Heart right ventricle (tissue), 16 donors: ENCODE measurements at regions not wholly inside any gene's neighbourhood (a gene's known extent, or its start where the extent isn't known, plus 50 kb on each side); places are given as distances from the start of the nearest gene placed in this dataset.
A peak's percentile ranks its signal among the peaks of the same experiment; 100 is the strongest.

ENCODE experiments used
- ATAC-seq, 8 donors: fragments of 200-7000 bp; cut with Tn5 transposase; one replicate each; pipeline ENCODE4 v1.9.1; 2020; ENCODE audit warnings: mild to moderate bottlenecking in 8 of 8, moderate library complexity in 8 of 8, moderate number of reproducible peaks in 1 of 8
- DNase-seq, 2 donors: peaks; one replicate each; pipeline ENCODE4 v3.0.0-alpha.2; 2020
- H3K27ac ChIP-seq, 10 donors: fragments of 200-600 bp; sonication (generic) in 2 of 10; one replicate each; pipeline versions ENCODE4 v1.5.0 to v1.8.0; 2020 to 2022; ENCODE audit warnings: mild to moderate bottlenecking in 3 of 10
- H3K27me3 ChIP-seq, 7 donors: fragments of 200-600 bp; one replicate each; pipeline ENCODE4 v1.8.0; 2021 to 2022; ENCODE audit warnings: mild to moderate bottlenecking in 2 of 7
- H3K36me3 ChIP-seq, 9 donors: fragments of 200-600 bp; sonication (generic) in 1 of 9; one replicate each; pipeline versions ENCODE4 v1.5.0 to v1.8.0; 2020 to 2022; ENCODE audit warnings: mild to moderate bottlenecking in 2 of 9
- H3K4me1 ChIP-seq, 9 donors: fragments of 200-600 bp; sonication (generic) in 1 of 9; one replicate each; pipeline versions ENCODE4 v1.5.0 to v1.8.0; 2020 to 2022; ENCODE audit warnings: mild to moderate bottlenecking in 4 of 9
- H3K4me3 ChIP-seq, 10 donors: fragments of 200-600 bp; sonication (generic) in 2 of 10; one replicate each; pipeline versions ENCODE4 v1.5.0 to v1.8.0; 2020 to 2022; ENCODE audit warnings: mild to moderate bottlenecking in 7 of 10, moderate library complexity in 2 of 10
- H3K9me3 ChIP-seq, 11 donors: fragments of 200-600 bp in 10 of 11; sonication (generic) in 2 of 11; one replicate each; pipeline versions ENCODE4 v1.5.0 to v1.8.0; 2013 to 2022; ENCODE audit warnings: mild to moderate bottlenecking in 2 of 11, control low read depth in 1 of 11, moderate library complexity in 1 of 11
- CTCF ChIP-seq, 9 donors: fragments of 200-600 bp; sonication (generic) in 2 of 9; IDR thresholded peaks; one replicate each; pipeline versions ENCODE4 v1.5.0 to v1.8.0; 2021 to 2022; ENCODE audit warnings: antibody characterized with exemption in 9 of 9, mild to moderate bottlenecking in 5 of 9, moderate library complexity in 1 of 9
- WGBS, 2 donors: extraction: QIAGEN DNeasy Blood & Tissue Kit; methylation state at CpG; one replicate each; pipeline ENCODE4 v1.1.7; 2013; ENCODE audit warnings: inconsistent platforms in 1 of 2; 5-methylcytosine and 5-hydroxymethylcytosine counted together
- intact Hi-C, 10 donors: fragments of 100-400 bp; cut with DNase I; formaldehyde crosslinking; loops; one replicate each; pipeline versions ENCODE4 v1.11.1 to v1.14.2; 2022
- donor health status: Arrhythmogenic right ventricular cardiomyopathy.
- donor health status: ischemic (EF 13 %, LVEDD 7.1; RV severe dilation, severe dysfunction).
- donor health status: healthy with polysubstance abuse.
- donor health status: DM: no; HTN: yes; CAD: no.
- donor health status: DM: no; HTN: no; CAD: no.
- donor health status: ischemic (EF 25% LVEDD 6.9; RV normal size, moderate dysfunction).
- donor health status: ischemic (EF 25% LVEDD 5.7; RV mildly dilated, moderate dysfunction).
- donor health status: healthy.
- donor health status: DM: yes; HTN: yes; CAD: no.
- donor health status: Ischemic cardiomyopathy.
- donor health status: ischemic (EF 35%, LVEDD 5.7; RV mildly dilated, moderate dysfunction).
- donor health status: nonischemic (EF 11% LVEDD 7.7; RV severe dilation, severe dysfunction).
- donor health status: DM: yes; HTN: yes; CAD: no.
- donor health status: PGD.
- donor health status: ischemic (EF 29% LVEDD 5.4; RV normal size, mild dysfunction).
- donor health status: nonischemic (EF 23%, LVEDD 6.1; RV moderate dilation, normal function).

GRCh38 chrX:112945826-112946225 lies 105.2 kb upstream of the AMOT start:
- ATAC-seq (no peak), DNase-seq (no peak)
- Histone ChIP-seq H3K4me1 (no peaks in the 10 kb centered on the region), H3K27me3 (peaks cover 0 to 23% (median 0%) of the 10 kb centered on the region in 7 donors), H3K27ac (no peak overlapping the region), H3K4me3 (no peak overlapping the region), H3K9me3 (no peaks in the 10 kb centered on the region), H3K36me3 (no peaks in the 10 kb centered on the region)
- intact Hi-C loops = no loop called here
- TF ChIP-seq CTCF (IDR thresholded peaks at IDR 0.05) = no peak
- WGBS, 2 donors = 88 to 92% methylated on average over 6 of the region's 6 CpGs

GRCh38 chrX:112941209-112941837 lies 100.7 kb upstream of the AMOT start:
- H3K4me1 ChIP-seq = no peaks in the 10 kb centered on the region
- no peaks in the 10 kb centered on the region for H3K9me3 ChIP-seq
- H3K4me3 ChIP-seq = peak overlapping the region in 5 of 10 donors; percentile 17 to 38 (median 34)
- ATAC-seq = no peak
- peaks cover 0 to 8% (median 0%) of the 10 kb centered on the region in 7 donors for H3K27me3 ChIP-seq
- H3K27ac ChIP-seq = no peak overlapping the region
- DNase-seq = no peak
- 44 to 51% methylated on average over 6 of the region's 6 CpGs for WGBS, 2 donors
- intact Hi-C loops = no loop called here
- H3K36me3 ChIP-seq = no peaks in the 10 kb centered on the region
- peak in 3 of 9 donors; percentile 18 to 34 (median 21) for TF ChIP-seq CTCF (IDR thresholded peaks at IDR 0.05)

GRCh38 chrX:112935029-112935428 lies 94.4 kb upstream of the AMOT start:
- no peak overlapping the region for H3K27ac ChIP-seq
- 32 to 46% methylated on average over 1 of the region's 1 CpG for WGBS, 2 donors
- ATAC-seq = no peak
- no peaks in the 10 kb centered on the region for H3K9me3 ChIP-seq
- no peaks in the 10 kb centered on the region for H3K4me1 ChIP-seq
- no peak for DNase-seq
- intact Hi-C loops = no loop called here
- TF ChIP-seq CTCF (IDR thresholded peaks at IDR 0.05) = no peak
- H3K4me3 ChIP-seq = no peak overlapping the region
- peaks cover 0 to 28% (median 0%) of the 10 kb centered on the region in 7 donors for H3K27me3 ChIP-seq
- H3K36me3 ChIP-seq = no peaks in the 10 kb centered on the region

- no peaks in the 10 kb centered on the region for H3K9me3 ChIP-seq
- ATAC-seq (no peak), DNase-seq (no peak)
- H3K27ac ChIP-seq = no peak overlapping the region
- TF ChIP-seq CTCF (IDR thresholded peaks at IDR 0.05) = no peak
- intact Hi-C loops = no loop called here
- H3K4me3 ChIP-seq = no peak overlapping the region
- 74 to 77% methylated on average over 3 of the region's 3 CpGs for WGBS, 2 donors
- H3K27me3 ChIP-seq = peaks cover 0 to 28% (median 0%) of the 10 kb centered on the region in 7 donors
- H3K4me1 ChIP-seq = no peaks in the 10 kb centered on the region
- no peaks in the 10 kb centered on the region for H3K36me3 ChIP-seq
These were observed 91.3 kb upstream of the AMOT start for GRCh38 chrX:112931900-112932299.
